ENCODE measurements at regions not wholly inside any gene's neighbourhood (a gene's known extent, or its start where the extent isn't known, plus 50 kb on each side); places are given as distances from the start of the nearest gene placed in this dataset.

DNA sequence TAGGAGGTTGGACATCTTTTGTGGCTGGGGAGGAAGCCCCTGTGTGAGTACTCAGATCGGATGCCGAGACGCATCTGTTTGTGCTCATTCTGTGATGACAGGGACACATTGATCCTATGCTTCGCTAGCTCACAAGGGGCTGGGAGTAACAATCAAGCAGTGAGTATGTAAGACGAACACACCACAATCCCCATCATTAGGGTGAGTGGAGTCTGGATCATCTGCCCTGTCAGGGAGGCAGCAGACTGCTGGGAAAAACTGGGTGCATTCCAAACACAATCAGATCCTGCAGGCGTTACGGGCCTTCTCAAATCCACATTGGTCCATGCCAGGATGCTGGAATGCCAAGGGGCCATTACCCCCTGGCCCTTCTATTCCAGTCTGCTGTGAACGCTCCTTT is 64.1 kb upstream of the TSHZ3 start:
- TF ChIP-seq, protein P1, sequence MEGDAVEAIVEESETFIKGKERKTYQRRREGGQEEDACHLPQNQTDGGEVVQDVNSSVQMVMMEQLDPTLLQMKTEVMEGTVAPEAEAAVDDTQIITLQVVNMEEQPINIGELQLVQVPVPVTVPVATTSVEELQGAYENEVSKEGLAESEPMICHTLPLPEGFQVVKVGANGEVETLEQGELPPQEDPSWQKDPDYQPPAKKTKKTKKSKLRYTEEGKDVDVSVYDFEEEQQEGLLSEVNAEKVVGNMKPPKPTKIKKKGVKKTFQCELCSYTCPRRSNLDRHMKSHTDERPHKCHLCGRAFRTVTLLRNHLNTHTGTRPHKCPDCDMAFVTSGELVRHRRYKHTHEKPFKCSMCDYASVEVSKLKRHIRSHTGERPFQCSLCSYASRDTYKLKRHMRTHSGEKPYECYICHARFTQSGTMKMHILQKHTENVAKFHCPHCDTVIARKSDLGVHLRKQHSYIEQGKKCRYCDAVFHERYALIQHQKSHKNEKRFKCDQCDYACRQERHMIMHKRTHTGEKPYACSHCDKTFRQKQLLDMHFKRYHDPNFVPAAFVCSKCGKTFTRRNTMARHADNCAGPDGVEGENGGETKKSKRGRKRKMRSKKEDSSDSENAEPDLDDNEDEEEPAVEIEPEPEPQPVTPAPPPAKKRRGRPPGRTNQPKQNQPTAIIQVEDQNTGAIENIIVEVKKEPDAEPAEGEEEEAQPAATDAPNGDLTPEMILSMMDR (IDR thresholded peaks at IDR 0.05; ENCODE audit: low read depth, low read length, poor library complexity, severe bottlenecking), result no peak
- no peak for TF ChIP-seq EZH2phosphoT487 (IDR thresholded peaks at IDR 0.05; ENCODE audit: borderline replicate concordance, low read length)
- Histone ChIP-seq H3K36me3 (ENCODE audit: control insufficient read depth, low read length) (no peaks in the 10 kb centered on the region), H3K4me1 (ENCODE audit: control insufficient read depth, low read length) (no peaks in the 10 kb centered on the region), H3K79me2 (ENCODE audit: control insufficient read depth, low read length) (no peaks in the 10 kb centered on the region), H3K27ac (ENCODE audit: low read depth, low read length) (no peak overlapping the region), H3K9me2 (replicated peaks; ENCODE audit: control insufficient read depth, low read length) (no peaks in the 10 kb centered on the region), H3F3A (ENCODE audit: control insufficient read depth, insufficient read depth) (no peaks in the 10 kb centered on the region), H3K4me2 (ENCODE audit: low read length) (no peak overlapping the region), H4K20me1 (ENCODE audit: control insufficient read depth, insufficient read depth, low read depth, low read length) (no peaks in the 10 kb centered on the region), H3K27me3 (ENCODE audit: control insufficient read depth, low read length) (no peaks in the 10 kb centered on the region), H3K4me3 (ENCODE audit: low read length) (no peak overlapping the region), H3K9me3 (ENCODE audit: control insufficient read depth, insufficient read depth, low read length) (peaks cover under 1% of the 10 kb centered on the region; the same call in 1 of the 2 replicates)

DNA sequence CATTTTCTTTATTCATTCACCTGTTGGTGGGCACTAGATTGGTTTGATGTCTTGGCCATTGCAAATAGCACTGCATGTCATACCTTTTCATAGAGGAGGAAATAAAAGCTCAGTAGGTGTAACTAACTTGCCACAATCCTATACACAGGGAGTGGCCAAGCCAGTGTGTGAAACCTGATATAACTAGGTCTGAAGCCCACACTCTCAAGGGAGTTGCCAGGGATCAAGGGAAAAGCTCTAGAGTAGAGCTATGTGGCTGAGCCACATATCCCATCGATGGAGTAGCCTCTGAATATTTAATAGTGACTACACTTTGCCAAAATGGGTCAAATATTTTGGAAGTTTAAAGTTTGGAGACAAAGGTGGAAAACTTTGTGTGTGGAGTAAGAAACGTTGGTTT is 66.1 kb upstream of the TSHZ3 start:
- TF ChIP-seq, protein P1 (IDR thresholded peaks at IDR 0.05; ENCODE audit: low read depth, low read length, poor library complexity, severe bottlenecking), result no peak
- no peak for TF ChIP-seq EZH2phosphoT487 (IDR thresholded peaks at IDR 0.05; ENCODE audit: borderline replicate concordance, low read length)
- Histone ChIP-seq H3K79me2 (ENCODE audit: control insufficient read depth, low read length) (no peaks in the 10 kb centered on the region), H3K9me3 (ENCODE audit: control insufficient read depth, insufficient read depth, low read length) (no peaks in the 10 kb centered on the region; the same call in 1 of the 2 replicates), H4K20me1 (ENCODE audit: control insufficient read depth, insufficient read depth, low read depth, low read length) (no peaks in the 10 kb centered on the region), H3K27ac (ENCODE audit: low read depth, low read length) (no peak overlapping the region), H3K4me2 (ENCODE audit: low read length) (no peak overlapping the region), H3F3A (ENCODE audit: control insufficient read depth, insufficient read depth) (no peaks in the 10 kb centered on the region), H3K36me3 (ENCODE audit: control insufficient read depth, low read length) (no peaks in the 10 kb centered on the region), H3K9me2 (replicated peaks; ENCODE audit: control insufficient read depth, low read length) (no peaks in the 10 kb centered on the region), H3K4me1 (ENCODE audit: control insufficient read depth, low read length) (no peaks in the 10 kb centered on the region), H3K27me3 (ENCODE audit: control insufficient read depth, low read length) (no peaks in the 10 kb centered on the region), H3K4me3 (ENCODE audit: low read length) (no peak overlapping the region)

DNA sequence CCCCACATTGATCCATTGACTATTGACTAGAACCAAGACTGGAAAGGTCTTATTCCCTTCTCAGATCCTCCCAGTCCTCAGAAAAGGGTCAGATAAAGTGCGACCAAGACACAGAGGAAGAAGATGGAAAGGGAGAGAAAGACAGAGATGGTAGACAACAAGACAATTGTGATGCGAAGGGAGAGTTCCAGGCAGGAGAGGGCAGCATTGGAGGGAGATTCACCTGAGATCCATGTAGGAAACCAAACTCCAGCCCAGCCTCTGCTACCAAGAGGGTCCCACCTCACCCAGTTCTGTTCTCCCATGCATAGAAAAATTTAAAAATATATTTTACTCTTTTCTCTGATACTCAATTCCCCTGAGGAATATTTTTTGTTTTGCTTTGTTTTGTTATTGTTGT is 67.3 kb upstream of the TSHZ3 start:
- H3K4me2 ChIP-seq (ENCODE audit: low read length), result no peak overlapping the region
- no peaks in the 10 kb centered on the region for H3K36me3 ChIP-seq (ENCODE audit: control insufficient read depth, low read length)
- H4K20me1 ChIP-seq (ENCODE audit: control insufficient read depth, insufficient read depth, low read depth, low read length), result no peaks in the 10 kb centered on the region
- H3K4me3 ChIP-seq (ENCODE audit: low read length), result no peak overlapping the region
- TF ChIP-seq, protein P1 (IDR thresholded peaks at IDR 0.05; ENCODE audit: low read depth, low read length, poor library complexity, severe bottlenecking), result no peak
- no peak for TF ChIP-seq EZH2phosphoT487 (IDR thresholded peaks at IDR 0.05; ENCODE audit: borderline replicate concordance, low read length)
- H3K4me1 ChIP-seq (ENCODE audit: control insufficient read depth, low read length), result no peaks in the 10 kb centered on the region
- H3K9me2 ChIP-seq (replicated peaks; ENCODE audit: control insufficient read depth, low read length), result no peaks in the 10 kb centered on the region
- no peak overlapping the region for H3K27ac ChIP-seq (ENCODE audit: low read depth, low read length)
- H3K79me2 ChIP-seq (ENCODE audit: control insufficient read depth, low read length), result no peaks in the 10 kb centered on the region
- H3K27me3 ChIP-seq (ENCODE audit: control insufficient read depth, low read length), result no peaks in the 10 kb centered on the region
- no peaks in the 10 kb centered on the region; the same call in 1 of the 2 replicates for H3K9me3 ChIP-seq (ENCODE audit: control insufficient read depth, insufficient read depth, low read length)
- no peaks in the 10 kb centered on the region for H3F3A ChIP-seq (ENCODE audit: control insufficient read depth, insufficient read depth)

DNA sequence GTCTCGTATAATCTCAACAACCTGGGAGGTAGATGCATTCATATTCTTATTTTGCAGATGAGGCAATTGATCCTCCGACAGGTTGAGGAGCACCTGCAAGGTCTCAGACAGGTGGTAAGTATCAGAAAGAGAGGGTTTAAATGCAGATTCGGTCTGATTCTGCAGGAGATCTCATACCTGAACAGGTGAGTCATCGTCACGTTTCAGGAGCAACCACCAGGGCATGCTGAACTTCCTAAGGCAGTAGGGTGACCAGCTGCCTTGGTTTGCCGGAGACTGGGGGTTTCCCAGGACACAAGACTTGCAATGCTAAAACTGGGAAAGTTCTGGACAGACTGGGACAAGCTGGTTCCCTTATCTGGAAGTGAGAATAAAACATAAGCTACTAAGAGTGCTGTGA is 68.8 kb upstream of the TSHZ3 start:
- H3F3A ChIP-seq (ENCODE audit: control insufficient read depth, insufficient read depth), result no peaks in the 10 kb centered on the region
- H3K27ac ChIP-seq (ENCODE audit: low read depth, low read length), result no peak overlapping the region
- H3K4me3 ChIP-seq (ENCODE audit: low read length), result no peak overlapping the region
- H3K36me3 ChIP-seq (ENCODE audit: control insufficient read depth, low read length), result no peaks in the 10 kb centered on the region
- H3K79me2 ChIP-seq (ENCODE audit: control insufficient read depth, low read length), result no peaks in the 10 kb centered on the region
- H3K4me1 ChIP-seq (ENCODE audit: control insufficient read depth, low read length), result no peaks in the 10 kb centered on the region
- H4K20me1 ChIP-seq (ENCODE audit: control insufficient read depth, insufficient read depth, low read depth, low read length), result no peaks in the 10 kb centered on the region
- H3K9me2 ChIP-seq (replicated peaks; ENCODE audit: control insufficient read depth, low read length), result no peaks in the 10 kb centered on the region
- TF ChIP-seq, protein P1 (IDR thresholded peaks at IDR 0.05; ENCODE audit: low read depth, low read length, poor library complexity, severe bottlenecking), result no peak
- TF ChIP-seq EZH2phosphoT487 (IDR thresholded peaks at IDR 0.05; ENCODE audit: borderline replicate concordance, low read length), result no peak
- H3K4me2 ChIP-seq (ENCODE audit: low read length), result no peak overlapping the region
- no peaks in the 10 kb centered on the region for H3K27me3 ChIP-seq (ENCODE audit: control insufficient read depth, low read length)
- H3K9me3 ChIP-seq (ENCODE audit: control insufficient read depth, insufficient read depth, low read length), result no peaks in the 10 kb centered on the region
